ENCODE measurements at regions not wholly inside any gene's neighbourhood (a gene's known extent, or its start where the extent isn't known, plus 50 kb on each side); places are given as distances from the start of the nearest gene placed in this dataset.

DNA sequence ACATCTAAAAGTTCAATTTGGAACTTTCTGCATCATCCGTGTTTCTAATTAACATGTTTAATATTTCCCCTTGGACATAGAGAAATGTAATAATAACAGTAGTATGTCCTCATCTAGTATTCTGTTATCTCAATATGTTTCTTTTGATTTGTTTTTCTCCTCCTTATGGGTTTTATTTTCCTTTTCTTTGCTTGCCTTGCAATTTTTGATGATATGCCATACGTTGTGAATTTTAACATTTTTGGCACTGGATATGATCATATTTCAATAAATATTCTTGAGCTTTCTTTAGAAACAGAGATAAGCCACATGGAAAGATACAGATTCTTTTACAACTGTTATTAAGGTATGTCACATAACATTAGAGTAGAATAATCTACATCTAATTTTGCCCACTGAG lies 1316.2 kb downstream of the CDH8 start:
- no peak for DNase-seq (ENCODE audit: low read depth)
- TF ChIP-seq, protein P1, sequence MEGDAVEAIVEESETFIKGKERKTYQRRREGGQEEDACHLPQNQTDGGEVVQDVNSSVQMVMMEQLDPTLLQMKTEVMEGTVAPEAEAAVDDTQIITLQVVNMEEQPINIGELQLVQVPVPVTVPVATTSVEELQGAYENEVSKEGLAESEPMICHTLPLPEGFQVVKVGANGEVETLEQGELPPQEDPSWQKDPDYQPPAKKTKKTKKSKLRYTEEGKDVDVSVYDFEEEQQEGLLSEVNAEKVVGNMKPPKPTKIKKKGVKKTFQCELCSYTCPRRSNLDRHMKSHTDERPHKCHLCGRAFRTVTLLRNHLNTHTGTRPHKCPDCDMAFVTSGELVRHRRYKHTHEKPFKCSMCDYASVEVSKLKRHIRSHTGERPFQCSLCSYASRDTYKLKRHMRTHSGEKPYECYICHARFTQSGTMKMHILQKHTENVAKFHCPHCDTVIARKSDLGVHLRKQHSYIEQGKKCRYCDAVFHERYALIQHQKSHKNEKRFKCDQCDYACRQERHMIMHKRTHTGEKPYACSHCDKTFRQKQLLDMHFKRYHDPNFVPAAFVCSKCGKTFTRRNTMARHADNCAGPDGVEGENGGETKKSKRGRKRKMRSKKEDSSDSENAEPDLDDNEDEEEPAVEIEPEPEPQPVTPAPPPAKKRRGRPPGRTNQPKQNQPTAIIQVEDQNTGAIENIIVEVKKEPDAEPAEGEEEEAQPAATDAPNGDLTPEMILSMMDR (conservative IDR thresholded peaks at IDR 0.05; ENCODE audit: low read length): no peak
- no peak overlapping the region for H3K4me3 ChIP-seq (ENCODE audit: low read length)

DNA sequence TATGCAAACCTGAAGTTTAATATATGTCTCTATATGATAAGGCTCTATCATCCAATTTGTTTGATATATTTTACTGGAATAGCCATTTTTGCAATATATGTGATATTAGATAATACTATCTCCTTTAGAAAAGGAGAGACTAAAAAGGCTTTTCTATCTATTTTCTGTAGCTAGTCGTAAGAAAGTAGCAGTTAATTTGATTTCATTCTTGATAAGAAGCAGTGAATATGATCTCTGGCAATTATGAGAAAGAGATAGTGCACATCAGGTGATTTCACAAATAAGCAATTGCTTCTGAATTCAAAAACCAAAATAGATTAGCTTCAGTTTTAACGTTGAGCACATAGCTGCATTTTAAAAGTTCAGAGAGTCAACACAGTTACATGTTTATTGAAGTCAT lies 1318.4 kb downstream of the CDH8 start:
- no peak for DNase-seq (ENCODE audit: low read depth)
- H3K4me3 ChIP-seq (ENCODE audit: low read length): no peak overlapping the region
- TF ChIP-seq, protein P1 (conservative IDR thresholded peaks at IDR 0.05; ENCODE audit: low read length): no peak

DNA sequence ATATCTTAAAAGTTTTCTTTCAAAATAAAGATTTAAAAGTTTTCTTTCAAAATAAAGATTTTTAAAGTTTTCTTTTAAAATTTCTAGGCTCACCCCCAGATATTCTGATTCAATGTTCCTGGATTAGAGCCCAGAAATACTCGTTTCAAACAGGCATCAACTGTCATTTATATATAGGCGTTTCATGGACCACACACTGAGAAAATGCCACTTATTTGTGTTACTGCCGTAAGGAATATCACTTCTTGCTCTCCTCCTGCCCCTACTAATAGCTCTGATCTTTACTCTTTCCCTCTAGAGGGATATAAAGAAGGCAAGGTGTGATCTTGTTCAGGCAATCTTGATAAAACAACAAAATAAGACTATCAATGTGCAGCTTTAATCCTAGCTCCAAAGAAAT lies 1324.1 kb downstream of the CDH8 start:
- TF ChIP-seq, protein P1 (conservative IDR thresholded peaks at IDR 0.05; ENCODE audit: low read length): no peak
- DNase-seq (ENCODE audit: low read depth): no peak
- H3K4me3 ChIP-seq (ENCODE audit: low read length): no peak overlapping the region

DNA sequence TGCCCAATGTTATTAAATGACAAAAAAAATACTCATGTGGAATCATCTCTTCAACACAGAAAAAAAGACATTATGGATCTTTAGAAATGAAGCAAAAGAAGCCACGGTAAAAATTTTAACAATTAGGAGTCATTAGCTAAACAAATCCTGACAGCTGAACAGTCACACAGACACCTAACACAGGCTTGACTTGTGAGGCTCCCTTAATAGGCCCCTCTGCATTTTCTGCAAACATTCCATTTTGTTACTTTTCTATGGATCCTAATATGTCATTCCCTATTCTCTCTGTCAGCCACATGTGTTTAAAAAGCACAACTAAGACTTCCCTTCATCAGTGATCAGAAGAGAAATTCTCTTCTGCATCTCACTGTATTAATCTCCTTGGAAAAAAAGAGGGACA lies 1331.5 kb downstream of the CDH8 start:
- TF ChIP-seq, protein P1 (conservative IDR thresholded peaks at IDR 0.05; ENCODE audit: low read length): no peak
- no peak for DNase-seq (ENCODE audit: low read depth)
- H3K4me3 ChIP-seq (ENCODE audit: low read length): no peak overlapping the region

DNA sequence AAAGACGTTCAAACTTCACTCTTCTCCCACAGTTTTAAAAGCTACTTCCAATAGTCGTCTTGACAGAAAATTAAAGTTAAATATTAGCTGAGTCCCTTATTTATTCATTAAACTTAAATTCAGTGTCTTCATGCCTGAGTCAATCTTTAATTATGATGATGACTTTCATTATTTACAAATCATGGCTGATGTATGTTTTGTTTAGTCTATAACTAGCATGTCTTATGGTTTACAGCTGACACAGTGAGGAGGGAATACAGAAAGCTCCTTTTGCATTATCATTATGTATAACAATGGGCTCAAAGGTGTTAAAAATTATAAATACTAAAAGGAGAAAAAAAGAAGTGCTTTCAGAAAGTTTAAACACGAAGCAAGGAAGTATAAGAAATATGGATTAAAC lies 1333.1 kb downstream of the CDH8 start:
- no peak overlapping the region for H3K4me3 ChIP-seq (ENCODE audit: low read length)
- DNase-seq (ENCODE audit: low read depth): no peak
- TF ChIP-seq, protein P1 (conservative IDR thresholded peaks at IDR 0.05; ENCODE audit: low read length): no peak

DNA sequence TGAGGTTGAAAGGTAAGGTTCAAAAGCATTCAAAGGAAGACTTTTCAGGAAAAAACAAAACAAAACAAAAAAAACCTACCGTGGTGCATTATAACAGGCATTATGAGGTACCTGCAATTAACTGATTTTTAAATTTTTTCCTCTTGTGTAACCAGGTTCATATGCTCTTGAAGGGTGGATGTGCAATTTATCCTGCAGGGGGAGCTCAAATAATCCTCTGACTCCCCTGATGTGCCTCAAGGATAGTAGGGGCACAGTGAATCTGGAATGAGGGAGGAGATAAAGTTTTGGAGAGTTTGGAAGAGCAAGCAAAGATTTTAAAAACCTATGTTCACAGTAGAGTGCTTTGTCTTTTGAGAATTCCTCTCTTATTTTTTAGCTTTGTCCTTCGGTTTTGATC lies 1349.4 kb downstream of the CDH8 start:
- TF ChIP-seq, protein P1 (conservative IDR thresholded peaks at IDR 0.05; ENCODE audit: low read length): no peak
- H3K4me3 ChIP-seq (ENCODE audit: low read length): no peak overlapping the region
- DNase-seq (ENCODE audit: low read depth): no peak

DNA sequence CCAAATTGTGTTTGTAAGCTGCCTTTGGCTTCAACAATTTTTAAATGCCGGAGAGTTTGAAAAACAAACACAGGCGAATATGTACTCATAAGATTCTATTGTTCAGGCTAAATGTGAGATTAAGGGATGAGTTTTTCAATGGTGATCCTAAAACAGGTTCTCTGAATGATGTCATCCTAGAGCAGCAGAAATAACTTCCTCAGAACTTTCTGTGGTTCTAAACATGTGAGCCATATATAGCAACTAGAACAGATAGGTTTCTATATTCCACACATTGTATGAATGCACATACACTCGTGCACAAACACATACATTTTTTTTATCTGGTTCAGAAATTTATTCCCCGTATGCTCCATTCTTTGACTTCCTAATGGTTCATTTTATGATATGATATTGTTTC lies 1352.2 kb downstream of the CDH8 start:
- DNase-seq (ENCODE audit: low read depth): no peak
- no peak overlapping the region for H3K4me3 ChIP-seq (ENCODE audit: low read length)
- TF ChIP-seq, protein P1 (conservative IDR thresholded peaks at IDR 0.05; ENCODE audit: low read length): no peak

All from AG10803 (cell line).